ENCODE measurements at regions not wholly inside any gene's neighbourhood (a gene's known extent, or its start where the extent isn't known, plus 50 kb on each side); places are given as distances from the start of the nearest gene placed in this dataset.

- no peak overlapping the region for H3K9ac ChIP-seq (ENCODE audit: low read length)
- H3F3A ChIP-seq (ENCODE audit: insufficient read depth, low read length): no peaks in the 10 kb centered on the region
- H3K9me2 ChIP-seq (replicated peaks; ENCODE audit: insufficient read depth, low read length): no peaks in the 10 kb centered on the region
- no peak for TF ChIP-seq EZH2 (optimal IDR thresholded peaks at IDR 0.05; ENCODE audit: low read depth, low read length)
- no peak for TF ChIP-seq EZH2phosphoT487 (IDR thresholded peaks at IDR 0.05; ENCODE audit: low read length)
- TF ChIP-seq CTCF (IDR thresholded peaks at IDR 0.05; ENCODE audit: low read length): no peak
- H3K36me3 ChIP-seq (replicated peaks; ENCODE audit: insufficient read depth, low read length): no peaks in the 10 kb centered on the region
- no peaks in the 10 kb centered on the region for H3K79me2 ChIP-seq (ENCODE audit: low read length)
- H3K27me3 ChIP-seq (replicated peaks; ENCODE audit: insufficient read depth, low read length): no peaks in the 10 kb centered on the region
- no peak overlapping the region for H3K4me2 ChIP-seq (ENCODE audit: low read depth, low read length)
- no peaks in the 10 kb centered on the region for H3K4me1 ChIP-seq (ENCODE audit: low read length)
- no peak for DNase-seq
- no peaks in the 10 kb centered on the region for H4K20me1 ChIP-seq (ENCODE audit: insufficient read depth, low read length)
- no peak overlapping the region for H3K27ac ChIP-seq (ENCODE audit: low read length)
- no peaks in the 10 kb centered on the region for H3K9me3 ChIP-seq (replicated peaks; ENCODE audit: insufficient read depth, low read length)
- no peak overlapping the region for H2AFZ ChIP-seq (ENCODE audit: low read length)
- no peak overlapping the region for H3K4me3 ChIP-seq (ENCODE audit: low read length)
These were observed 375.3 kb downstream of the CNTN6 start for GRCh38 chr3:1468145-1468544.

GRCh38 chr3:1469248-1469647 lies 376.4 kb downstream of the CNTN6 start:
- Histone ChIP-seq H3K9me3 (replicated peaks; ENCODE audit: insufficient read depth, low read length) (no peaks in the 10 kb centered on the region), H3K79me2 (ENCODE audit: low read length) (no peaks in the 10 kb centered on the region), H3K27me3 (replicated peaks; ENCODE audit: insufficient read depth, low read length) (no peaks in the 10 kb centered on the region), H3K9ac (ENCODE audit: low read length) (no peak overlapping the region), H3K9me2 (replicated peaks; ENCODE audit: insufficient read depth, low read length) (no peaks in the 10 kb centered on the region), H3K27ac (ENCODE audit: low read length) (no peak overlapping the region), H3K4me2 (ENCODE audit: low read depth, low read length) (no peak overlapping the region), H3K36me3 (replicated peaks; ENCODE audit: insufficient read depth, low read length) (no peaks in the 10 kb centered on the region), H4K20me1 (ENCODE audit: insufficient read depth, low read length) (no peaks in the 10 kb centered on the region), H3K4me3 (ENCODE audit: low read length) (no peak overlapping the region), H2AFZ (ENCODE audit: low read length) (no peak overlapping the region), H3F3A (ENCODE audit: insufficient read depth, low read length) (no peaks in the 10 kb centered on the region), H3K4me1 (ENCODE audit: low read length) (no peaks in the 10 kb centered on the region)
- no peak for TF ChIP-seq EZH2phosphoT487 (IDR thresholded peaks at IDR 0.05; ENCODE audit: low read length)
- no peak for TF ChIP-seq EZH2 (optimal IDR thresholded peaks at IDR 0.05; ENCODE audit: low read depth, low read length)
- no peak for TF ChIP-seq CTCF (IDR thresholded peaks at IDR 0.05; ENCODE audit: low read length)
- DNase-seq: no peak

- Histone ChIP-seq H3K9me3 (replicated peaks; ENCODE audit: insufficient read depth, low read length) (no peaks in the 10 kb centered on the region), H2AFZ (ENCODE audit: low read length) (no peak overlapping the region), H3K36me3 (replicated peaks; ENCODE audit: insufficient read depth, low read length) (no peaks in the 10 kb centered on the region), H3K9me2 (replicated peaks; ENCODE audit: insufficient read depth, low read length) (no peaks in the 10 kb centered on the region), H3K4me3 (ENCODE audit: low read length) (no peak overlapping the region), H3K79me2 (ENCODE audit: low read length) (no peaks in the 10 kb centered on the region), H3K27me3 (replicated peaks; ENCODE audit: insufficient read depth, low read length) (no peaks in the 10 kb centered on the region), H3K4me2 (ENCODE audit: low read depth, low read length) (no peak overlapping the region), H3K27ac (ENCODE audit: low read length) (no peak overlapping the region), H3K9ac (ENCODE audit: low read length) (no peak overlapping the region), H3F3A (ENCODE audit: insufficient read depth, low read length) (no peaks in the 10 kb centered on the region), H3K4me1 (ENCODE audit: low read length) (no peaks in the 10 kb centered on the region), H4K20me1 (ENCODE audit: insufficient read depth, low read length) (no peaks in the 10 kb centered on the region)
- DNase-seq: no peak
- TF ChIP-seq CTCF (IDR thresholded peaks at IDR 0.05; ENCODE audit: low read length) (no peak), EZH2 (optimal IDR thresholded peaks at IDR 0.05; ENCODE audit: low read depth, low read length) (no peak), EZH2phosphoT487 (IDR thresholded peaks at IDR 0.05; ENCODE audit: low read length) (no peak)
These were observed 376.9 kb downstream of the CNTN6 start for GRCh38 chr3:1469687-1470086.
